DMS114 treated with DMSO at 0.1 percent for 48 hours (cell line): ENCODE measurements at regions not wholly inside any gene's neighbourhood (a gene's known extent, or its start where the extent isn't known, plus 50 kb on each side); places are given as distances from the start of the nearest gene placed in this dataset.
"Not testable (repeated sequence)": the region's sequence is repeated elsewhere in the genome, so short reads cannot be mapped to it uniquely, and the experiment has no call there.

Source experiments
- DNase-seq: peaks from one replicate; lab custom pipeline; 2025; ENCODE audit not compliant: unreplicated experiment; lab: John Stamatoyannopoulos, UW

GRCh38 chr2:175282886-175283285 is 101.4 kb upstream of the ATP5MC3 start:
- DNase-seq, result no peak

- DNase-seq, result peak; percentile 29
Measured at GRCh38 chr2:175282300-175282699, 100.8 kb upstream of the ATP5MC3 start.

- no peak for DNase-seq
Measured at GRCh38 chr2:175277772-175278171, 96.3 kb upstream of the ATP5MC3 start.

- no peak for DNase-seq
Measured at GRCh38 chr2:175275539-175275938, 94.0 kb upstream of the ATP5MC3 start.

GRCh38 chr2:175259164-175259563 is 77.7 kb upstream of the ATP5MC3 start:
- no peak for DNase-seq

- no peak for DNase-seq
Measured at GRCh38 chr2:175256806-175257585, 75.5 kb upstream of the ATP5MC3 start.

GRCh38 chr2:175256391-175256790 is 74.9 kb upstream of the ATP5MC3 start:
- not testable (repeated sequence) for DNase-seq

GRCh38 chr2:175253871-175254270 is 72.4 kb upstream of the ATP5MC3 start:
- DNase-seq, result no peak

GRCh38 chr2:175251425-175252041 is 70.0 kb upstream of the ATP5MC3 start:
- peak; percentile 16 for DNase-seq

GRCh38 chr2:175247159-175247558 is 65.6 kb upstream of the ATP5MC3 start:
- no peak for DNase-seq

GRCh38 chr2:175244697-175245096 is 63.2 kb upstream of the ATP5MC3 start:
- no peak for DNase-seq

- DNase-seq, result no peak
Measured at GRCh38 chr2:175241691-175242090, 60.2 kb upstream of the ATP5MC3 start.

GRCh38 chr2:175240033-175240432 is 58.5 kb upstream of the ATP5MC3 start:
- DNase-seq, result not testable (repeated sequence)

GRCh38 chr2:175236930-175237329 is 55.4 kb upstream of the ATP5MC3 start:
- no peak for DNase-seq

GRCh38 chr2:175234650-175235049 is 53.1 kb upstream of the ATP5MC3 start:
- DNase-seq, result no peak

- no peak for DNase-seq
Measured at GRCh38 chr2:175234153-175234552, 52.6 kb upstream of the ATP5MC3 start.

- DNase-seq, result no peak
Measured at GRCh38 chr2:175233135-175233719, 51.7 kb upstream of the ATP5MC3 start.
